Ammon's horn (tissue), 1 donor: ENCODE measurements at regions not wholly inside any gene's neighbourhood (a gene's known extent, or its start where the extent isn't known, plus 50 kb on each side); places are given as distances from the start of the nearest gene placed in this dataset.
"Not testable (repeated sequence)": the region's sequence is repeated elsewhere in the genome, so short reads cannot be mapped to it uniquely, and the experiment has no call there.

Experiments used
- DNase-seq: peaks from one replicate; pipeline ENCODE4 v3.0.0-alpha.2; 2016; ENCODE audit warnings: low spot score

- DNase-seq = no peak
Observed at GRCh38 chr9:26789959-26790358, 102.6 kb downstream of the CAAP1 start.

- DNase-seq = no peak
Observed at GRCh38 chr9:26786564-26786963, 106.0 kb downstream of the CAAP1 start.

DNA sequence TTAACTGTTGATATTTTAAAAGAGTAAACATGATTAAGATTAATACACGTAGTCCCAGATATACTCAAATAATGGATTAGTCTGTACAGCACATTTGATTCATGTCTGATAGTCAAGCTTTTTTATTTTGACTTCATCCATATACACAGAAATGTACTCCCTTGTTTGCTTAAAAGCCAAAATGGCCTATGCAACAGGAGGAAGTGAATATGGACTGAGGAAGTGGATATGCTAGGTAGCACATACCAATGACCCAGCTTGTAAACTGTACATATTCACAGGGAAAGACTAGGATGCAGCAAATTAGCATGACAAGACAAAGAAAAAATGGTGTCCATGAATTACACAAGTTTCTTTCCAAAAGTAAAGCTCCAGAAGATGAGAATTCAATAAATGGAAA, 109.7 kb downstream of the CAAP1 start:
- DNase-seq = no peak

DNA sequence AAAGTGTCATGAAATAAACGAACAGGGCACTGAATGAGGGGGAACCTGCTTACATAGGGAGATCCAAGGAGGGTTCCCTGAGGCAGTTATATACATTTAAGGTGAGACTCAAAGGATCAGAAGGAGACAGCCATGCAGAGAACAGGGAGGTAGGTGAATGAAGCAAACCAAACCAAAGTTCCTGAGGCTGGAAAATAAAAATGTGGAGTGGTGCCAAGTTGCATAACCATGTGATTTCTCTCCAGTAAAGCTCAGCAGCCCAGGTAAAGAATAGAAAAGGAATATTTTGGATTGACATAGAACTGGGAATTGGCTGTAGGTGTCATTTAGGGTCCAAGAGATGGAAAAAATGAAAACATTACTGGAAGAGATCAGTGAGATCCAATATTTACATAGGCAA, 110.7 kb downstream of the CAAP1 start:
- DNase-seq = no peak

DNA sequence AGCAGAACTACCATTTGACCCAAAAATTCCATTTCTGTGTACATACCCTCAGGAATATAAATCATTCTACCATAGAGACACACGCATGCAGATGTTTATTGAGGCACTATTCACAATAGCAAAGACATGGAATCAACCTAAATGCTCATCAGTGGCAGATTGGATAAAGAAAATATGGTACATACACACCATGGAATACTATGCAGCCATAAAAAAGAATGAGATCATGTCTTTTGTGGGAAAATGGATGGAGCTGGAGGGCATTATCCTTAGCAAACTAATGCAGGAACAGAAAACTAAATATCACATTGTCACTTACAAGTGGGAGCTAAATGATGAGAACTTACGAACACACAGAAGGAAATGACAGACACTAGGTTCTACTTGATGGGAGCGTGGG, 112.3 kb downstream of the CAAP1 start:
- not testable (repeated sequence) for DNase-seq

DNA sequence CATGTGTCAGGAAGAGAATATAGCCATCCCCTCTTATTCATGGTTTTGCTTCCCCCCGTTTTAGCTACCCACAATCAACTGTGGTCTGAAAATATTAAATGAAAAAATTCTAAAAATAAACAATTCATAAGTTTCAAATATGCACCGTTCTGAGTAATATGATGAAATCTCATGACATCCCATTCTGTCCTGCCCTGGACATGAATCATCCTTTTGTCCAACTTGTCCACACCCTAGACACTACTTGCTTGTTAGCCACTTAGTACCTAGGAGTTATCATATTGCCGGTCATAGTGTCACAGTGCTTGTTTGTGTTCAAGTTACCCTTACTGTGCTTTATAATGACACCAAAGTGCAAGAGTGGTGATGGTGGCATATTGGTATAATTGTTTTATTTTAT, 113.5 kb downstream of the CAAP1 start:
- DNase-seq = no peak

DNA sequence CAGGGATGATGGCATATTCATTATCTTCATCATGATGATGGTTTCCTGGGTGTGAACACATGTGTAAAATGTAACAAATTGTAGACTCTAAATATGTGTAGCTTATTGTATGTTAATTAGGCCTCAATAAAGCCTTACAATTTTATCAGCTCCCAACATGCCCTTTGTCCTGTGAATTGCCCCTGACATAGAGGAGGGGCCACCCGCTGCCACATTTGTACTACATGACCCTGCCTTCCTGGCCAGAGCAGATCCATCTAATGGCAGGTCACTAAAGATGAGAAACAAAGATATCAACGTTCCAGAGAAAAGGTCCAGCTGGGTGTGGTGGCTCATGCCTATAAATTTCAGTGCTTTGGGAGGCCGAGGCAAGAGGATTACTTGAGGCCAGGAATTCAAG, 117.2 kb downstream of the CAAP1 start:
- DNase-seq = no peak

- DNase-seq = no peak
Observed at GRCh38 chr9:26773056-26773455, 119.5 kb downstream of the CAAP1 start.

DNA sequence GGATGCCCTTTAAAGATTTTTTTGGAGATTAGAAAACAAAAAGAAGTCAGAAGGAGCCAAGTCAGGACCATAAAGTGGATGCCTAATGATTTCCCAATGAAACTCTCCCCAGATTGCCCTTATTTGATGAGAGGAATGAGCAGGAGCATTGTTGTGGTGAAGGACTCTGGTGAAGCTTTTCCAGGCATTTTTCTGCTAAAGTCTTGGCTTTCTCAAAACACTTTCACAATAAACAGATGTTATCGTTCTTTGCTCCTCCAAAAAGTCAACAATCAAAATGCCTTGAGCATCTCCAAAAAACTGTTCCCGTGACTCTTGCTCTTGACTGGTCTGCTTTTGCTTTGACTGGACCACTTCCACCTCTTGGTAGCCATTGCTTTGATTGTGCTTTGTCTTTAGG, 121.8 kb downstream of the CAAP1 start:
- DNase-seq = no peak

DNA sequence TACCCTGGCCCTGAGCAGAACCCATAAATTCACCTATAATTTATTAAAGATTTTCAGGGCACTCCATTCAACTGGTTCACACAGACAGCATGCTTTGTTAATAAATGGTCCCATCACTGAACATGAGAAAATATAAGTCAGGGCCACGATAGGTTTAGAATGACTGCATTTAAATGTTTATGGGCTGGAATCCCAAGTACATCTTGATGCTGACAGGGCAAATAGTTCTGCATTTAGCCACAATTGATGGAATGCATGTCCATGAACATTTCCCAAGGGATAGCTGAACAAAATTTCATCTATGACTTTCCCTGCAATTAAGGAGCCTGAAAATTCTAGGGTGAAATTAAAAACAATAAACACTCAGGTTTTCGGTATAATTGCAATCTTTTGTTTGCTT, 124.5 kb downstream of the CAAP1 start:
- no peak for DNase-seq

DNA sequence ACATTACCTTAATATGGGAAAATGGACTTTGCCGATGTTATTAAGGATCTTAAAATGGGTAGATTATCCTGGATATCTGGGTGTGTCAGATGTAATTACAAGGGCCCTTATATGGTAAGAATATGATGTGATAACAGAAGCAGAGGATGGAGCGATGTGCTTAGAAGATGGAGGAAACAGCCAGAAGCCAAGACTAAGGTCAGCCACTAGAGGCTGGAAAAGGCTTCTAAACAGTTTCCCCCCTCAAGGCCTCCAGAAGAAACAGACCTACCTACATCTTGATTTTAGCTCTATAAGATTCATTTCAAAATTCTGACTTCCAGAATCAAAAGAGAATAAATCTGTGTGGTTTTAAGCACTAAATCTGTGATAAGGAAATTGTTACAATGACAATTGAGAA, 131.9 kb downstream of the CAAP1 start:
- no peak for DNase-seq

- DNase-seq = no peak
Observed at GRCh38 chr9:26758655-26759054, 133.9 kb downstream of the CAAP1 start.

GRCh38 chr9:26756881-26757280, 135.7 kb downstream of the CAAP1 start:
- DNase-seq = peak; percentile 43

DNA sequence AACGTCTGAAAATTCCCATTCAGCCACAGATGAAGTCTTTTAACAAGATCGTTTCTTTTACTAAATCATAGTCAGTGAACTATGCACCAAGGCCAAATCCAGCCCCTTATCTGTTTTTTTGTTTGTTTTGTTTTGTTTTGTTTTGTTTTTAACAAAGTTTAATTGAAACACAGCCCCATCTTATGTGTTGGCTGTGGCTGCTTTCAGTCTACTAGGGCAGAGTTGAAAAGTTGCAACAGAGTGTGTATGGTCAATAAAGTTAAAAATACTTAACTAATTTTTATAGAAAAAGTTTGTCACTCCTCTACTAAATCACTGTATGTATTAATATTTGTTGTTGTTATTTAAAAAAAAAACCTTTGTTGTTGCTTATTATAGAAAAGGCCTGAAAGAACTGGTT, 137.1 kb downstream of the CAAP1 start:
- DNase-seq = no peak

DNA sequence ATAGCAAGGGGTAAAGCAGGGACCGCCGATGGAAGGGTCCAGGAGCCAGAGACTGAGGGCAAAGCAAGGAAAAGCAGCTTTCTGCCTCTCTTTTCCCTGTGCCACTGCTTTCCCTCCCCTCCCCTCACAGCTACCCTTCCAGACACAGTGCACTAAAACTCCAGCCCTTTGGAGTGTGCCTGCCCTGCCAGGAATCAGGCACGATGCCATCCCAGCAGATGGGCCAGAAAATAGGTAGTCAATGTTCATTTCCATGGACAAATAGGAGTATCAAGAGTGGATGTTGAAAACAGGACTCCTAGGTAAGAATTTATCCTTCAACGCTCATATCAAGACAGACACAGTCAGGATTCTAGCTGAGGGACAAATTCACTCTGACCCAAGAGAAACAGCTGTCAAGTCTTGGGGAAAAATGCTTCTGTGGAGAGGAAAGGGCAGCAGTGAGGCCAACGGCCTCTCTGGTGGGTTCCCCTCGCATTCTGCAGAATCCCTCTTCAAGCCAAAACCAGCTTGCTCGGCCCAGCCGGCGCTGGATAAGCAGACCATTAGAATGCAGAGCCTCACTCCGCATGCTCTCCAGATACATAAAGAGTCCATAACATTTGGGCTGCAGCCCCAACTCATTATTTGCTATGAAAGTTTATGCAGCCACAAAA, 138.0 kb downstream of the CAAP1 start:
- no peak for DNase-seq

GRCh38 chr9:26753971-26754370, 138.6 kb downstream of the CAAP1 start:
- DNase-seq = no peak

DNA sequence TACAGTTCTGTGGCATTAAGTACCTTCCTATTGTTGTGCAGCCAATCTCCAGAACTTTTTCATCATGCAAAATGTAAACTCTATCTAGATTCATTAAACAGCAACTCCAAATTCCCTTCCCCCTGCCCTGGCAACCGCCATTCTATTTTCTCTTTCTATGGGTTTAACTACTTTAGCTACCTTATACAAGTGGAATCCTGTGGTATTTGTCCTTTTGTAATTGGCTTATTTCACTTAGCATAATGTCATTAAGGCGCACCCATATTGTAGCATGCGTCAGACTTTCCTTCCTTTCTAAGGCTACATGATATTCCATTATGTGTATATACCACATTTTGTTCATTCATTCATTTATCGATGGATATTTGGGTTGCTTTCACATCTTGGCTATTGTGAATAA, 142.4 kb downstream of the CAAP1 start:
- DNase-seq = no peak

- no peak for DNase-seq
Observed at GRCh38 chr9:26748449-26749058, 144.0 kb downstream of the CAAP1 start.

- DNase-seq = no peak
Observed at GRCh38 chr9:26747611-26748010, 145.0 kb downstream of the CAAP1 start.

DNA sequence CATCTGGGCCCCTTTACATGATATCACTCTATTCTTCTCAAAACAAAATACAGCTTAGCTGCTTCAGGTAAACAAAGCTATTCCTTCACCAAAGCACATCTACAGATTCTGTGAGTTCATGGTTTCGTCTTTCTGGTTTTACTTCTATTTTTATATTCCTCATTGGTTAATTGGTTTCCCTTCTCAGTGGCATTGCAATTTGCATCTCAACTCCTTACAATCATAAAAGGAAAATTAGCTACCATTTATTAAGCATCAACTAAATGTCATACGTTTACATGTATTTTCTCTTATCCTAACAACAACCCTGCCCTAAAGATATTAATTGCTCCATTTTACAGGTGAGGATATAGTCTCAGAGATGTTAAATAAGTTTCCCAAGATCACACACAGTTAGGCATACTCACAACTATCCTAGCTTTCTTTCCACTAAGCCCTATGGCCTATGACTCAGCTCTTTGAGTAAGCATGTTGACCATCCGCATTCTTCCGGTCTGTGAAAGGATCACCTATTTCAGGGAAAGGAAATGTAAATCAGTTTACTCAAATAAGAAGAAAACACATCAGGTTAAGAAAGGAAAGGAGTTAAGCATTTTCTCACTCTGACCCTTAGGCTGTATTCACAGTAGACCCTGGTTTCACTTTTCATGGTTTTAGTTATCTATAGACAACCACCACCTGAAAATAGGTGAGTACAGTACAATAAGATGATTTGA, 146.1 kb downstream of the CAAP1 start:
- DNase-seq = no peak

DNA sequence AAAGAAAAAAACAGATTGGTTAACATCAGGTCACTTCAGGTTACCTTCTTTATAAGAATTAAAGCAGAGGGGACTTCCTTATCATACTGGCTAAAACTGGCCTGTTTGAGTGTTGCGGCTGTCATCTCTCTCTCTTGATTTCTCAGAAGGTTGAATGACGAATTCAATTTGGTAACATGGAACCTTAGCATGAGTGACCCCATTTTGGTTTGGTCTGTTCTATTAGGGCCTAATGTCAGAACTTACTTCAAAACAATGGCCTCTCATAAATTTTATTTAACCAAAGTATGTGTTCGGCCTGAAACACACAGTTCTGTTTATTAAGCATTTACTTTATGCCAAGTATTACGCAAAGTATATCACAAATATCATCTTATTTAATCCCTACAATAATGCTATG, 147.5 kb downstream of the CAAP1 start:
- no peak for DNase-seq

GRCh38 chr9:26744191-26744965, 148.2 kb downstream of the CAAP1 start:
- peak; percentile 28 for DNase-seq
